ENCODE measurements at regions not wholly inside any gene's neighbourhood (a gene's known extent, or its start where the extent isn't known, plus 50 kb on each side); places are given as distances from the start of the nearest gene placed in this dataset.
"Not testable (repeated sequence)": the region's sequence is repeated elsewhere in the genome, so short reads cannot be mapped to it uniquely, and the experiment has no call there.

DNA sequence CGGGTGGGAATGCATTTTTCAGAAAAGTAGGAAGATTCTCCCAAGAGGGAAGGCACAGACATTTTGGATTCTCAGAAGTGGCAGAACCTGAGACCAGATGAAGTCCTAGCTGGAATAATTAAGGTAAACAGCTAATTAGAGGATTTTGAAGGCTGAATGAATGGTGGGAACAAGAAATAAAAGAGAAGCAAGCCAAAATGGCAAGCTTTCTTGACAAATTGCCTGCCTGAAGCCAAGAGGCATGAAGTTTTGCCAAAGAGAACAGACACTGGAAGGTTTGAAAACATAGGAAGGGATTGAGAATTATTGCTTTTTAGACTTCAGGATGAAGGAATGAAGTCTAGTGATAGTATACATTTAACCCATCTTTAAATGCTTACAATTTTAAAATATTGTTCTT is 115.0 kb upstream of the SEM1 start:
- WGBS, 2 donors, result 74 to 82% methylated on average over 1 of the region's 1 CpG
- Histone ChIP-seq H3K27me3 (no peaks in the 10 kb centered on the region), H3K4me1 (no peaks in the 10 kb centered on the region), H3K9me3 (no peaks in the 10 kb centered on the region), H3K27ac (no peak overlapping the region), H3K36me3 (no peaks in the 10 kb centered on the region), H3K4me3 (no peak overlapping the region)
- TF ChIP-seq POLR2AphosphoS5 (IDR thresholded peaks at IDR 0.05), result no peak
- no peak for TF ChIP-seq CTCF (IDR thresholded peaks at IDR 0.05)
- no peak for TF ChIP-seq POLR2A (IDR thresholded peaks at IDR 0.05)
- TF ChIP-seq EP300 (IDR thresholded peaks at IDR 0.05), result no peak
- no peak for ATAC-seq (ENCODE audit: low FRiP score in 2 of 2)
- DNase-seq, result no peak

GRCh38 chr7:96825285-96825684 is 115.6 kb upstream of the SEM1 start:
- no peak overlapping the region for H3K4me3 ChIP-seq
- WGBS, 2 donors, result 75 to 88% methylated on average over 2 of the region's 2 CpGs
- DNase-seq (no peak), ATAC-seq (ENCODE audit: low FRiP score in 2 of 2) (no peak)
- H3K27me3 ChIP-seq, result no peaks in the 10 kb centered on the region
- TF ChIP-seq POLR2A (IDR thresholded peaks at IDR 0.05) (no peak), POLR2AphosphoS5 (IDR thresholded peaks at IDR 0.05) (no peak), EP300 (IDR thresholded peaks at IDR 0.05) (no peak), CTCF (IDR thresholded peaks at IDR 0.05) (no peak)
- no peaks in the 10 kb centered on the region for H3K36me3 ChIP-seq
- H3K9me3 ChIP-seq, result no peaks in the 10 kb centered on the region
- no peak overlapping the region for H3K27ac ChIP-seq
- no peaks in the 10 kb centered on the region for H3K4me1 ChIP-seq

DNA sequence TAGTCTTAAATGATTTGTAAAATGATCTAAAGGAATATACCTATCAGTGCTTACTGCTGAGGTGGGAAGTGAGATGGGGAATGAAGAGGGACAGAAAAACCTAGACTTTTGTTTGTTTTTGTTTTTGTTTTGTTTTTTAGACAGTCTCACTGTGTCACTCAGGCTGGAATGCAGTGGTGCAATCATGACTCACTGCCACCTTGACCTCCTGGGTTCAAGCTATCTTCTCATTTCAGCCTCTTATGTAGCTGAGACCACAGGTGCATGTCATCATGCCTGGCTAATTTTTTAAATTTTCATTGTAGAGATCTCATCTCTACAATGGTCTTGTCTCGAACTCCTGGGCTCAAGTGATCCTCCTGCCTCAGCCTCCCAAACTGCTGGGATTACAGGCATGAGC is 116.4 kb upstream of the SEM1 start:
- ATAC-seq (ENCODE audit: low FRiP score in 2 of 2), result no peak
- 61 to 76% methylated on average over 1 of the region's 1 CpG for WGBS, 2 donors
- no peaks in the 10 kb centered on the region for H3K4me1 ChIP-seq
- no peaks in the 10 kb centered on the region for H3K36me3 ChIP-seq
- no peak for DNase-seq
- H3K4me3 ChIP-seq, result no peak overlapping the region
- H3K9me3 ChIP-seq, result no peaks in the 10 kb centered on the region
- H3K27me3 ChIP-seq, result no peaks in the 10 kb centered on the region
- H3K27ac ChIP-seq, result no peak overlapping the region
- no peak for TF ChIP-seq CTCF (IDR thresholded peaks at IDR 0.05)

- Histone ChIP-seq H3K9me3 (no peaks in the 10 kb centered on the region), H3K4me1 (no peaks in the 10 kb centered on the region), H3K36me3 (no peaks in the 10 kb centered on the region), H3K4me3 (no peak overlapping the region), H3K27ac (no peak overlapping the region), H3K27me3 (no peaks in the 10 kb centered on the region)
- DNase-seq (no peak), ATAC-seq (ENCODE audit: low FRiP score in 2 of 2) (no peak)
- WGBS, 2 donors, result 64 to 88% methylated on average over 4 to 6 of the region's 6 CpGs
- TF ChIP-seq POLR2A (IDR thresholded peaks at IDR 0.05) (no peak), POLR2AphosphoS5 (IDR thresholded peaks at IDR 0.05) (no peak), CTCF (IDR thresholded peaks at IDR 0.05) (no peak), EP300 (IDR thresholded peaks at IDR 0.05) (no peak)
Observed at GRCh38 chr7:96827701-96828100, 118.1 kb upstream of the SEM1 start.

DNA sequence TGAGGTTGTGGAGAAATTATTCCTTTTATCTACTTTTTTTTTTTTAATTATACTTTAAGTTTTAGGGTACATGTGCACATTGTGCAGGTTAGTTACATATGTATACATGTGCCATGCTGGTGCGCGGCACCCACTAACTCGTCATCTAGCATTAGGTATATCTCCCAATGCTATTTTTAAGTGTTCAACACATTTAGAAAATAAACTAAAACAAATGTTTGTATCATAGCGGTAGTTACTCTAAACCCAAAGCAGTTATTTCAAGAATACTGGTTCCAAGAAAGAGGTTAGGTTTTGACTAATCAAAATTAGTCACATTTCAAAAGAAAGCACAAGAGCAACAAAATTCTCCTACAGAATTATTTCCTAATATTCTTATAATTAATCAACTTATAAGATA is 119.5 kb upstream of the SEM1 start:
- H3K27ac ChIP-seq; H3K36me3 ChIP-seq; ATAC-seq (ENCODE audit: low FRiP score in 2 of 2); H3K4me1 ChIP-seq; DNase-seq; H3K4me3 ChIP-seq; H3K27me3 ChIP-seq; H3K9me3 ChIP-seq: not testable (repeated sequence)
- WGBS, 2 donors, result 80 to 92% methylated on average over 4 of the region's 4 CpGs

DNA sequence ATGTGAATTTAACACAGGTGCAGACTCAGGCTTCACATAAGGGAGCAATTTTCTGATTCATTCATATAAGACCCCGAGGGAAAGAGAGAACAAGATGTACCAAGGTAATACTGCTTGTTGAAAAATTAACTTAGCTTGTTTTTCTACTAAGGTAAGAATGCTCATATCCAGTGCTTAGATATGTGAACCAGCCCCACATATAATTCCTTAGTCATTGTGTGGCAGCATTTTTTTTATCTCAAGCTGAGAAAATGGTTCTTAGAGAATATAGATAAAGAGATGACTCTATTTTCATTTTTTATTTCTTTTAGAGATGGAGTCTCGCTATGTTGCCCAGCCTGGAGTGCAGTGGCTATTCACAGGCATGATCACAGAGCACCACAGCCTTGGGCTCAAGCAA is 121.8 kb upstream of the SEM1 start:
- no peak for ATAC-seq (ENCODE audit: low FRiP score in 2 of 2)
- TF ChIP-seq EP300 (IDR thresholded peaks at IDR 0.05), result no peak
- no peak for TF ChIP-seq POLR2AphosphoS5 (IDR thresholded peaks at IDR 0.05)
- TF ChIP-seq POLR2A (IDR thresholded peaks at IDR 0.05), result no peak
- no peak for TF ChIP-seq CTCF (IDR thresholded peaks at IDR 0.05)
- Histone ChIP-seq H3K27me3 (no peaks in the 10 kb centered on the region), H3K9me3 (no peaks in the 10 kb centered on the region), H3K36me3 (no peaks in the 10 kb centered on the region), H3K4me3 (no peak overlapping the region), H3K27ac (no peak overlapping the region), H3K4me1 (no peaks in the 10 kb centered on the region)
- DNase-seq, result no peak
- 81 to 83% methylated on average over 2 of the region's 2 CpGs for WGBS, 2 donors
